GM19240 (cell line): ENCODE measurements at regions not wholly inside any gene's neighbourhood (a gene's known extent, or its start where the extent isn't known, plus 50 kb on each side); places are given as distances from the start of the nearest gene placed in this dataset.

Source experiments
- DNase-seq: peaks from one replicate; pipeline ENCODE4 v3.0.0; 2011; ENCODE audit warnings: low spot score; ENCODE audit not compliant: insufficient read length

DNA sequence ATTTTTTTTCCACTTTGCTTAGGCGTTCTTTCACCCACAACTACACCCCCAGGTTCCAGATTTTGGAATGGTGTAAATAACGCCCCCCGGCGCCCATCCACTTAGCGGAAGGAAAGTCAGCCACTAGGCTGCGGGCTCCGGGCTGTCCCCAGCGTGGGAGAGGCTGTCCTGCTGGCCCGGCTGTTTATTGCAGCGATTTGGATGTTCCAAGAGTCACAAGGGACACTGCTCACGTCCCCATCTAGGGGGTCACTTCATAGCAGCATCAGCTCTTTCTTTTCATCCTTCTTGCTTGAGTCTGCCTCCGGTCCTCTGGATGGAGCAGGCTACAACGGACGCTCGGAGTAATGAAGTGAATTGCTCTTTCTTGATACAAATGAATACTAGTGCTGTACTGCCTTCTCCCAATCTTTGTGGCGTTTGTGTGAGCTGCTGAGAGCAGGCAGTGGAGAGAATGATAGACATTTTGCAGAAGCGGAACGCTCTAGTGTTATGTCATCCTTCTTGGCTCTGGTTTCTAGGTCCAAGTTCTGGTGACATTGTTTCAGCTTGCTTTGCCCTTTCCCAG lies 50.7 kb upstream of the PAIP2B start:
- no peak for DNase-seq

GRCh38 chr2:71277147-71277475 lies 50.2 kb upstream of the PAIP2B start:
- no peak for DNase-seq

DNA sequence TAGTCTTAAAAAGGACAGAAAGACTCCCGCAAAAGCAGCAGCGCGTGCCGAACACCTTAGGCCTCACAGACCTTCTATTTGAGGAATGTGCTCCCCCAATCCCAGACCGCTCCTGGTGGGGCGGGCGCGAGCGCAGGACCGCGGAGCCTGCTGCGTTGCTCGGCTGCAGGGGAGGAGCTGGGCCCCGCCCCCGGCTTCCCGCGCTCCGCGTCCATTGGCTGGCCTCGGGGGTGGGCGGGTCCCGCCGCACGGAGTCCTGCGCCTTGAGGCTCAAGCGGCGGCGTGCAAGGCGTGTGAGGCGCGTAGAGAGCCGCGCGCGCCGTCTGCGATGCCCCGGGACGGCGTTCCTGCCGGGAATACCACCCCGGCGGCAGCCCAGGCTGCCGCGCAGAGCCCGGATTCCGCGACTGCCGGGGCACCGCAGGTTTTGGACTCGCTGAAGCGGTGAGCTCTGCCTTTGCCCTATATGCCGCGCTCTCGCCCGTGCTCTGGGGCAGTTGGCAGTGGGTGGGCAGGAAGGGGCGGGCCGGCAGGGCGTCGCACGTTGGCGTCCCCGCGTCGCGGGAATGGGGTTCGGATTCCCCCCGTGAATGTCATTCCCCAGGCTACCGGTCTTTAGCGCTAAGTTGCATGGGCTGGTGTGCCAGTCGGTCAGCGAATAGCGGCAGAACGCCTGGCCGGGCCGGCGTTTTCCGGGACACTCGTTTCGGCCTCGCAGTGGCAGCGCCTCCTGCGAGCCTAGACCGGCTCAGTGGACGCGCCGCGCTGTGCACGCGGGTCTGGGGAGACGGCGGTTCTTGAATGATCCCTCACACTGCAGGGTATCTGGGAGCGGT lies 49.6 kb upstream of the PAIP2B start:
- DNase-seq, result peak; percentile 72
